DMS114 treated with DMSO at 0.1 percent for 48 hours (cell line): ENCODE measurements at regions not wholly inside any gene's neighbourhood (a gene's known extent, or its start where the extent isn't known, plus 50 kb on each side); places are given as distances from the start of the nearest gene placed in this dataset.

Experiments
- DNase-seq: peaks from one replicate; lab custom pipeline; 2025; ENCODE audit not compliant: unreplicated experiment; lab: John Stamatoyannopoulos, UW

- no peak for DNase-seq
Measured at GRCh38 chr5:158079097-158079496, 220.2 kb upstream of the CLINT1 start.

GRCh38 chr5:158074992-158075769 is 216.2 kb upstream of the CLINT1 start:
- DNase-seq: peak; percentile 38

GRCh38 chr5:158074597-158074991 is 215.6 kb upstream of the CLINT1 start:
- no peak for DNase-seq

DNA sequence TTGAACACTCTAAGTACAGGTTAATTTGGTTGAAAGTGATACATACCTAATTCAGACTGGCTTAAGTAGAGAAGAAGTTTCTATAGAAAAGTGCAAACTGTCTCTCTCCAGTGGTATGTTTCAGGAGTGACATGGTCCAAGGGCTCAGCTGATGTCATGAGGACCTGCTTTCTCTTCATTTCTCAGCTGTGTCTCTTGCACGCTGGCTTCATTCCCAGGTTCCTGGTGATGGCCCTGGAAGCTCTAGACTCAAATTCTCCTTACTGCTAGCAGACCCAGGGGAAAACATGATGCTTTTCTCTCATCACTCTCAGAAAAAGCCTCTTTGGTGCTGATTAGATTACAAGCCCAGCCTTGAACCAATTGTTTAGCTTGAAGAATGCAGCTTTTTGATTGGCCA is 211.9 kb upstream of the CLINT1 start:
- DNase-seq: no peak

DNA sequence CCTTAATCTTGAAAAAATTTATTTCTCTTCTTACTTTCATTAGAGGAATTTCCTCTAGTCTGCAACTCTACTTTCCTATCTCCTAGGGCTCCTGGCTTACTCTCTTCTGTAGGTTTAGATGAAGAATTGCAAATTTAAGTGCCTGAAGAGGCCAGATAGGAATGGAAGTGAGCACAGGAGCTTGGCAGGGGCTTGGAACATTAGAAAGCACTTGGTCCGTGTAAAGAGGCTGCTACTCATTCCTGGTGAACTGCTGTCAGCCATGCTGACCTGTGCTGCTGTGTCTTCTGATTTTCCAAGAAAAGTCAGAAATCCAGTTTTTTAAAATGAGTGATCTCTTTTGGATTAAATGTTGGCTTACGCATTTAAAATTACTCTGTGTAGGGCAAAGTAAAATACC is 210.9 kb upstream of the CLINT1 start:
- no peak for DNase-seq

- DNase-seq: no peak
Measured at GRCh38 chr5:158068964-158069363, 210.0 kb upstream of the CLINT1 start.

DNA sequence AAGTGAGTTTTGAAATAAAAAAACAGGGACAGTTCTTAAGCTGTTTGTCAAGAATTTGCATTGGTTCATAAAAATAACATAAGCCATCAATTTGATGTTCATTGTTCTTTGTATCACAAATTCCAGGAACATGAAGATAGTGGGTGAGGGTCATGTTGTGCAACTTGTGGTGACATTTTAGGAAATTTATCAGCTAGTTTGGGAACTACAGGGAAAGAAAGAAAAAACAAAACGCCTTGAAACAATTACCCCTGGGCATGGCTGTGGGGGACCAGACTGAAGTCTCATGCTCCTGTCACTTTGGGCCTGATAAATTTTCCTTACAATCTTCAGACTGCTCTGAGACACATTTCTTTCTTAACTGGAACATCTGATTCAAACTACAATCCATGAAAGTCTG is 207.1 kb upstream of the CLINT1 start:
- no peak for DNase-seq

GRCh38 chr5:158064334-158065123 is 205.6 kb upstream of the CLINT1 start:
- no peak for DNase-seq

- no peak for DNase-seq
Measured at GRCh38 chr5:158063052-158063451, 204.1 kb upstream of the CLINT1 start.

GRCh38 chr5:158061451-158061850 is 202.5 kb upstream of the CLINT1 start:
- no peak for DNase-seq

DNA sequence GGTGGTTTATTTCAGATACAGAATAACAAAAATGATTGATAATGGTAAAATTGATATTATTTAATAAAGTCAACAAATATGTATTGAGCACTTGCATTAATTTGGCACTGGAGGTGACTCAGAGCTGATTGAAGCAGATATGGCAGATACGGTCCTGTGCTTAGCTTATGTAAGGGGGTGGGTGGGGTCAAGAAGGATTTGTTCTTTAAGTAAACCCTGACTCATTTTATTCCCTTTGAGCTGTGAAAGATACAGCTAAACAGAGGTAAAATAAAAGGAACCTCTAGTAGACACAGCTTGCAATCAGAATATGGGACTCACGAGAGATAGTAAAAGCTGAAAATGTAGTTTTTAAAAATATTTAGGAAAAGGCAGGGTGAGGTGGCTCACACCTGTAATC is 201.3 kb upstream of the CLINT1 start:
- DNase-seq: no peak

DNA sequence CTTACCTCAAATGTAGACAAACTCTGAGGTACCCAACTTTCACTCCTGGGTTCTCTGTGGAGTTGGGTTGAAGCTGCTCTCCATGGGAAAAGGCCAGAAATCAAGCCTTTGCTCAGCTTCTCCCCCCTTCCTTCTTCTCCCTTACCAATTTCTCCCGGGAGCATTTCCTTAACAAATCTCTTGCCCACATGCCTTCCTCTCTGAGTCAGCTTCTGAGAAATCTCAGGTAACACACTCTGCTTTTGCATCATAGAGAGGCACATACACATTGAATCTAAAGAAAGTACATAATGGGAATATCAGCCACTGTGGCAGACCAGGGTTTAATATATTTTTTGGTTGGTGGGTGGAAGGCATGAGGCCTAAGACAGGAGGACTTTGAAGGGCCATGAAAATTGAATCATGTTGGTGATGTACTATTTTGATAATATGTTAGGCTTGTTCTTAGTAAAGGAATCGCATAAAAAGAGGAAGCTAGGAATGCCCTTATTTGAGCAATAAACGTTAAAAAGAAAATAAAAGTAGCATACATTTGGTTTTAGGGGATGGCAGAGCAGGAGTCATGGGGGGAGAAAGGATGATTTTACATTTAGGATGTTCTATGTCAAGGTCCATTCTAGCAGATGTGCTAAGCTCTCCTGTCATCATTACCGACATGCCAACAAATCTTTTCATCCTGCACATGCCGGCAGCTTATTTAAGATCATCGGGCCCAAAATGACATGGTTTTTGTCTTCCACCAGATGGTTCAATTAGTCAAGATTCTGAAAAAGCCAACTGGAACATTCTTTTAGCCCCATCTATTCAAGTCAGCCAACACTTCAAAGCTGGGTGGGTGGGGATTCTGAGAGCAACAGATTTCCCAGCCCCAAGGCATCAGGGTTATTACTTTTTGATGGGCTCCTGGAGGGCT is 199.5 kb upstream of the CLINT1 start:
- DNase-seq: no peak

GRCh38 chr5:158056130-158056825 is 197.3 kb upstream of the CLINT1 start:
- DNase-seq: no peak

- no peak for DNase-seq
Measured at GRCh38 chr5:158055111-158055501, 196.2 kb upstream of the CLINT1 start.

DNA sequence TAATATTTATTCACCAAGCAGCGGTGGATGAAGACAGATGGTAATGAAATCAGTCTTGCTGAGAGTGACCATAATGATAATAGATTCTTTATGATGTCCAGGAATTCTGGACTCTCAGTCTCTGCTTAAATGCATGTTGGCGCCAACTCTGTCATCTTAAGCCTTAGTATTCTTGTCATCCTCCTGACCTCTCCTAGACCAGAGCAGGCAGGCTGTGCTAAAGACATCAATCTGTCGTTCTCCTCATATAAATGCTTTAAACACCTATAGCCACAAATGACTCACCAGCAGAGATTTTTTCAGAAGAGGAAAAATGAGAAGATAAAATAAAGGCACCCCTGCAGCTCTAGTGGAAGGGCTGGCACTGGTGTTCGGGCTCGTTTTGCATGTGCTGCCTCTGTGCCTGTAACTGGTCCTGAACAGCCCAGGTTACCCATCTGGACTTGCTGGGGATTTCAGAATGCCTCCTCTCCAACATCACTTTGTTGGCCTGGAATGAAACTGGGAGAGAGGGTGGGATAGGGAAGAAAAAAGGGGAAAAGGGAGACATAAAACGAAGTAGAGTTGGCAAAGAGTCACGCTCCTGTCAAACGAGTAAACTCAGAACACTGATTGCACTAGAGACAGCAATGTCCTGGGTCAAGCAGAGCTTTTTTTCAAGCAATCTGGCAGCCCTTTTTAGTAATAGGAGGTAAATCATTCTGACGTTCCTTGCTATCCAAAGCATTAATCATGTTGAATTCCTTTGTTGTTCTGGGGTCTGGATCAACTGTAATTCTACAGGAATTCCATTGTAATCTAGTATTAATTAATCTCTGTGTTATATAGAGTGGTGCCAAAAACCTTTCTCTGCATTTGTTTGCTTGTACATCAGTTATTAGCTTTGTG is 195.5 kb upstream of the CLINT1 start:
- DNase-seq: no peak

DNA sequence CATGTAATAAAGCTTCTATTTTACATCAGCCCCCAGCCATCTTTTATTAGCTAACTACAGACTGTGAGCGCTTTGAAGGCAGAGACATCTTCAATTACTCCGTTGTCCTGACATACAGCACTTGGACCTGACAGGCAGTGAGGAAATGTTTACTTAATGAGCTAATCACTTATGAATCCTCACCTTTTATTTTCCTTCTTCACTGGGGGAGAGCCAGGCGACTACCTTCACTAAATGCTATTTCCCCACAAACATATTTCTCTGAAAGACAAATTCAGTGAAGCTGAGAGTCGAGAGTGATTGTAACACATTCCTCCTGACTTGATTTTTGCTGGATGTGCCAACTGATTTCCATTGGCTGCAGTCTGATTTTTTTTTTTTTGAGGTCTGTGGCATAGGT is 192.1 kb upstream of the CLINT1 start:
- DNase-seq: no peak

- DNase-seq: no peak
Measured at GRCh38 chr5:158050421-158050820, 191.5 kb upstream of the CLINT1 start.

- DNase-seq: no peak
Measured at GRCh38 chr5:158049459-158049858, 190.5 kb upstream of the CLINT1 start.

- no peak for DNase-seq
Measured at GRCh38 chr5:158045696-158046095, 186.8 kb upstream of the CLINT1 start.

DNA sequence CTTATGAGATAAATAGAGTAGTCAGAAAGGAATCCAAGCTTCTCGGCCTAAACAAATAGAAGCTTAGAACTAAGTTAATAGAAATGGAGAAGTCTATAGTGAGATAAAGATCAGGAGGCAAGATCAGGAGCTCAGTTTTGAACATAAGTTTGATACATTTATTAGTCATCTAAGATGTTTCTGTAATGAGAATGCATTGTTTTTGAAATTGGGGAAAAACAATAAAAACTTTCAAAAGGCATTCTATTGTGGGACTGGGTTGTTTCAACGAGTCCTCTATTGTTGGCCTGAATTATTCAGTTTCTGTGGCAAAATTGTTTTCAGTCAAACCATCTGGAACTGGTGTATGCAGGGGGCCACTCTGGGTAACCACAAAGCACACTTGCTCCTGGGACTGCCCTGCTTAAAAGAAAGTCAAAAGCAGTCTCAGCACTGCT is 181.0 kb upstream of the CLINT1 start:
- DNase-seq: no peak
